Liver (tissue), 8 donors: ENCODE measurements at regions not wholly inside any gene's neighbourhood (a gene's known extent, or its start where the extent isn't known, plus 50 kb on each side); places are given as distances from the start of the nearest gene placed in this dataset.
"Not testable (repeated sequence)": the region's sequence is repeated elsewhere in the genome, so short reads cannot be mapped to it uniquely, and the experiment has no call there.

Experiments
- DNase-seq: peaks from one replicate; pipeline ENCODE4 v3.0.0-alpha.2; 2017; ENCODE audit warnings: low spot score
- H3K27ac ChIP-seq, 2 donors: one replicate each; pipeline ENCODE4 v1.7.0; 2013; ENCODE audit warnings: inconsistent platforms in 2 of 2, low read length in 2 of 2, control low read depth in 1 of 2, low read depth in 1 of 2, mild to moderate bottlenecking in 1 of 2
- H3K27me3 ChIP-seq, 4 donors: one replicate each; pipeline versions ENCODE4 v1.6.1 to v1.7.0; 2013; ENCODE audit warnings: low read length in 3 of 4, inconsistent platforms in 1 of 4, mild to moderate bottlenecking in 1 of 4, moderate library complexity in 1 of 4; ENCODE audit not compliant: control insufficient read depth in 4 of 4, insufficient read depth in 4 of 4
- H3K36me3 ChIP-seq, 4 donors: one replicate each; pipeline versions ENCODE4 v1.6.1 to v1.7.0; 2013; ENCODE audit warnings: low read length in 3 of 4, mild to moderate bottlenecking in 3 of 4, low read depth in 1 of 4, moderate library complexity in 1 of 4; ENCODE audit not compliant: control insufficient read depth in 4 of 4, insufficient read depth in 3 of 4
- H3K4me1 ChIP-seq, 4 donors: one replicate each; pipeline versions ENCODE4 v1.6.1 to v1.7.0; 2013; ENCODE audit warnings: low read length in 3 of 4, mild to moderate bottlenecking in 3 of 4, moderate library complexity in 1 of 4; ENCODE audit not compliant: control insufficient read depth in 4 of 4, insufficient read depth in 4 of 4
- H3K4me3 ChIP-seq, 3 donors: one replicate each; pipeline versions ENCODE4 v1.6.1 to v1.7.0; 2013; ENCODE audit warnings: low read length in 3 of 3, control low read depth in 1 of 3, low read depth in 1 of 3, mild to moderate bottlenecking in 1 of 3
- H3K9ac ChIP-seq, 2 donors: one replicate each; pipeline ENCODE4 v1.7.0; 2013; ENCODE audit warnings: low read length in 2 of 2, mild to moderate bottlenecking in 2 of 2, moderate library complexity in 2 of 2, control low read depth in 1 of 2, low read depth in 1 of 2
- H3K9me3 ChIP-seq, 4 donors: one replicate each; pipeline versions ENCODE4 v1.6.1 to v1.7.0; 2013; ENCODE audit warnings: low read length in 3 of 4; ENCODE audit not compliant: control insufficient read depth in 4 of 4
- ATF3 ChIP-seq: IDR thresholded peaks from 2 replicates; pipeline ENCODE4 v1.6.1; 2016; ENCODE audit warnings: antibody characterized with exemption
- CTCF ChIP-seq: fragments of 150-350 bp; IDR thresholded peaks from 2 replicates; pipeline ENCODE4 v1.5.1; 2017; ENCODE audit warnings: improper control_type of control experiment, low read depth, low read length; ENCODE audit not compliant: missing input control
- EGR1 ChIP-seq, 2 donors: IDR thresholded peaks; 2 replicates each; pipeline ENCODE4 v1.6.1; 2016 to 2018; ENCODE audit warnings: antibody characterized with exemption in 2 of 2, low read depth in 2 of 2
- FOXA1 ChIP-seq: IDR thresholded peaks from 2 replicates; pipeline ENCODE4 v1.6.1; 2016; ENCODE audit warnings: antibody characterized with exemption
- FOXA2 ChIP-seq: IDR thresholded peaks from 2 replicates; pipeline ENCODE4 v1.6.1; 2016; ENCODE audit warnings: antibody characterized with exemption
- GABPA ChIP-seq, 2 donors: IDR thresholded peaks in 1 of 2; conservative IDR thresholded peaks in 1 of 2; 2 replicates each; pipeline ENCODE4 v1.6.1; 2016; ENCODE audit warnings: antibody characterized with exemption in 2 of 2, mild to moderate bottlenecking in 1 of 2, moderate library complexity in 1 of 2
- HNF4A ChIP-seq, 2 donors: conservative IDR thresholded peaks; 2 replicates each; pipeline ENCODE4 v1.6.1; 2016; ENCODE audit warnings: antibody characterized with exemption in 2 of 2, mild to moderate bottlenecking in 2 of 2
- HNF4G ChIP-seq: IDR thresholded peaks from 2 replicates; pipeline ENCODE4 v1.6.1; 2016; ENCODE audit warnings: antibody characterized with exemption
- JUND ChIP-seq, 2 donors: IDR thresholded peaks; 2 replicates each; pipeline ENCODE4 v1.6.1; 2016; ENCODE audit warnings: antibody characterized with exemption in 2 of 2
- NR2F2 ChIP-seq: IDR thresholded peaks from 2 replicates; pipeline ENCODE4 v1.6.1; 2016; ENCODE audit warnings: antibody characterized with exemption
- RAD21 ChIP-seq, 2 donors: IDR thresholded peaks; 2 replicates each; pipeline ENCODE4 v1.6.1; 2016; ENCODE audit warnings: antibody characterized with exemption in 2 of 2, mild to moderate bottlenecking in 2 of 2
- RXRA ChIP-seq, 2 donors: IDR thresholded peaks; 2 replicates each; pipeline ENCODE4 v1.6.1; 2017 to 2018; ENCODE audit warnings: antibody characterized with exemption in 2 of 2, mild to moderate bottlenecking in 1 of 2
- SP1 ChIP-seq: IDR thresholded peaks from 2 replicates; pipeline ENCODE4 v1.6.1; 2018; ENCODE audit warnings: antibody characterized with exemption, mild to moderate bottlenecking
- TAF1 ChIP-seq: conservative IDR thresholded peaks from 2 replicates; pipeline ENCODE4 v1.6.1; 2016; ENCODE audit warnings: antibody characterized with exemption, mild to moderate bottlenecking
- YY1 ChIP-seq: IDR thresholded peaks from 2 replicates; pipeline ENCODE4 v1.6.1; 2016; ENCODE audit warnings: antibody characterized with exemption, mild to moderate bottlenecking
- ZBTB33 ChIP-seq: IDR thresholded peaks from 2 replicates; pipeline ENCODE4 v1.6.1; 2016; ENCODE audit warnings: antibody characterized with exemption
- whole genome bisulfite sequencing: extraction: QIAGEN DNeasy Blood & Tissue Kit; methylation state at CpG from one replicate; pipeline ENCODE4 v1.1.7; 2013; 5-methylcytosine and 5-hydroxymethylcytosine counted together
- donor health status: healthy.
- donor health status: healthy.
- donor health status: healthy.
- donor health status: healthy.
- donor health status: healthy.

- no peaks in the 10 kb centered on the region for H3K4me1 ChIP-seq
- H3K27me3 ChIP-seq: peaks cover 0 to 4% (median 0%) of the 10 kb centered on the region in 4 donors
- WGBS: 73% methylated on average over 2 of the region's 2 CpGs
- H3K27ac ChIP-seq: no peak overlapping the region
- no peak overlapping the region for H3K4me3 ChIP-seq
- no peak overlapping the region for H3K9ac ChIP-seq
- H3K36me3 ChIP-seq: no peaks in the 10 kb centered on the region
- H3K9me3 ChIP-seq: peaks cover 0 to 4% (median 0%) of the 10 kb centered on the region in 4 donors
- no peak for DNase-seq
- no peak for TF ChIP-seq NR2F2
- TF ChIP-seq FOXA1: no peak
- no peak for TF ChIP-seq JUND (IDR thresholded peaks at IDR 0.05)
- no peak for TF ChIP-seq EGR1 (IDR thresholded peaks at IDR 0.05; ENCODE audit: low read depth in 2 of 2)
- TF ChIP-seq ZBTB33: no peak
- TF ChIP-seq TAF1: no peak
- no peak for TF ChIP-seq HNF4A (conservative IDR thresholded peaks at IDR 0.05)
- TF ChIP-seq CTCF: no peak
- TF ChIP-seq RAD21 (IDR thresholded peaks at IDR 0.05): no peak
- no peak for TF ChIP-seq RXRA (IDR thresholded peaks at IDR 0.05)
- no peak for TF ChIP-seq YY1
- TF ChIP-seq HNF4G: no peak
- no peak for TF ChIP-seq FOXA2
- TF ChIP-seq ATF3: no peak
- TF ChIP-seq GABPA (IDR thresholded peaks at IDR 0.05 in 1 of 2, conservative IDR thresholded peaks at IDR 0.05 in 1 of 2): no peak
Observed at GRCh38 chr4:64814616-64815015, 405.4 kb upstream of the TECRL start.

GRCh38 chr4:64807821-64808220, 398.6 kb upstream of the TECRL start:
- Histone ChIP-seq H3K9ac (no peak overlapping the region), H3K36me3 (no peaks in the 10 kb centered on the region), H3K27ac (no peak overlapping the region), H3K27me3 (no peaks in the 10 kb centered on the region), H3K4me3 (no peak overlapping the region), H3K9me3 (no peaks in the 10 kb centered on the region), H3K4me1 (no peaks in the 10 kb centered on the region)
- 39% methylated on average over 2 of the region's 2 CpGs for WGBS
- TF ChIP-seq YY1 (no peak), HNF4A (conservative IDR thresholded peaks at IDR 0.05) (no peak), SP1 (no peak), NR2F2 (no peak)
- DNase-seq: no peak

- DNase-seq: no peak
- TF ChIP-seq GABPA (IDR thresholded peaks at IDR 0.05 in 1 of 2, conservative IDR thresholded peaks at IDR 0.05 in 1 of 2) (no peak), ZBTB33 (no peak)
- WGBS: 69% methylated on average over 7 of the region's 7 CpGs
Observed at GRCh38 chr4:64799751-64800150, 390.5 kb upstream of the TECRL start.

GRCh38 chr4:64798828-64799227, 389.6 kb upstream of the TECRL start:
- not testable (repeated sequence) for H3K4me3 ChIP-seq, H3K9me3 ChIP-seq, H3K27ac ChIP-seq, H3K4me1 ChIP-seq, H3K9ac ChIP-seq, H3K27me3 ChIP-seq, DNase-seq, H3K36me3 ChIP-seq
- WGBS: 89% methylated on average over 4 of the region's 4 CpGs

More at GRCh38 chr4:64799751-64800150, 390.5 kb upstream of the TECRL start:
- Histone ChIP-seq H3K36me3 (no peaks in the 10 kb centered on the region), H3K27me3 (no peaks in the 10 kb centered on the region), H3K9ac (no peak overlapping the region), H3K27ac (no peak overlapping the region), H3K4me3 (no peak overlapping the region), H3K9me3 (no peaks in the 10 kb centered on the region), H3K4me1 (no peaks in the 10 kb centered on the region)
